Progenitor cell of endocrine pancreas (in vitro differentiated cells): ENCODE measurements at regions not wholly inside any gene's neighbourhood (a gene's known extent, or its start where the extent isn't known, plus 50 kb on each side); places are given as distances from the start of the nearest gene placed in this dataset.

ENCODE experiments used
- DNase-seq: peaks from one replicate; pipeline ENCODE4 v3.0.0; 2021; ENCODE audit warnings: low spot score; ENCODE audit not compliant: unreplicated experiment
- H3K27ac Mint-ChIP-seq: 2 replicates; pipeline ENCODE4 v1.8.0; 2021; ENCODE audit warnings: mild to moderate bottlenecking, moderate library complexity, mixed read lengths
- H3K27me3 Mint-ChIP-seq: 2 replicates; pipeline ENCODE4 v1.8.0; 2021; ENCODE audit warnings: mixed read lengths
- H3K36me3 Mint-ChIP-seq: 2 replicates; pipeline ENCODE4 v1.8.0; 2022; ENCODE audit warnings: mixed read lengths; ENCODE audit not compliant: insufficient read depth
- H3K4me1 Mint-ChIP-seq: 2 replicates; pipeline ENCODE4 v1.8.0; 2021; ENCODE audit warnings: low read depth, mixed read lengths
- H3K4me3 Mint-ChIP-seq: 2 replicates; pipeline ENCODE4 v1.8.0; 2021; ENCODE audit warnings: low read depth, mild to moderate bottlenecking, moderate library complexity, mixed read lengths
- H3K9me3 Mint-ChIP-seq: 2 replicates; pipeline ENCODE4 v1.8.0; 2021; ENCODE audit warnings: low read depth, mixed read lengths
- CTCF ChIP-seq: fragments of 200-600 bp; sonication (generic); IDR thresholded peaks from one replicate; pipeline ENCODE4 v1.5.0; 2021; ENCODE audit warnings: antibody characterized with exemption, mild to moderate bottlenecking; ENCODE audit not compliant: unreplicated experiment

- no peak overlapping the region for H3K4me3 Mint-ChIP-seq
- no peaks in the 10 kb centered on the region for H3K9me3 Mint-ChIP-seq
- DNase-seq = no peak
- no peaks in the 10 kb centered on the region for H3K4me1 Mint-ChIP-seq
- H3K36me3 Mint-ChIP-seq = no peaks in the 10 kb centered on the region
- no peak for TF ChIP-seq CTCF
- H3K27ac Mint-ChIP-seq = no peak overlapping the region
- no peaks in the 10 kb centered on the region for H3K27me3 Mint-ChIP-seq
These were observed 100.1 kb downstream of the DUSP10 start for GRCh38 chr1:221641811-221642210.

DNA sequence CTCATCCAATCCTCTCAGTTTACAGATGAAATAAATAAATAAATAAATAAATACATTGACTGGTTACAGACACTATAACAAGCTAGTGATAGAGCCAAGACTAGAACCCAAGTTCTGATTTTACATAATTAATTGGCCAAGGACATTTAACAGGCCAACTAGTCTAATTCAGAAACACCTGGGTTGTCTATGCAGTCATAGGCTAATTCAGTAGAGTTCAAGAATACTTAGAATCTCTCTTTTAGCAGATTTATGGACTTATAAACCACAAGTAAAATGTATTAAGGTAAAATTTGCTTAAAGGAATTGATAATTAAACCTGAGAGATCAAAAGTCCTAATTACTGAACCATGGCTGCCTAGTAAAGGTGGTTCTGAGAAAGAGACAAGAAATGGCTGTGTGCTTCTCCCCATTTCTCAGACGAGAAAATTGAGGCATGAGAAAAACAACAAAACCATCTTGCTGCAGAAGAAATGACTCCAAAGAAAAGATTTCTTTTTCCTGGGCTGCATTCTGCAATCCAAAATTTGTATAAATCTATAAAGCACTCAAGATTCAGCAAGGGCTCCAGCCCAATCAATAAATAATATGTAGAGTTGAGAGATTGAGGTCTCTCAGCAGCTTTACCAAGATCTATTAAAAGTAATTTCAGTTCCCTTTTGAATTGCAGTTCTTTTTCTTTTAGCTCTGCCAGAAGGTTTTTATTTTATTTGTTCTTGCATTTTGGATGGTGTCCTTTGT is 98.3 kb downstream of the DUSP10 start:
- H3K4me3 Mint-ChIP-seq = no peak overlapping the region
- H3K4me1 Mint-ChIP-seq = no peaks in the 10 kb centered on the region
- no peak overlapping the region for H3K27ac Mint-ChIP-seq
- no peaks in the 10 kb centered on the region for H3K9me3 Mint-ChIP-seq
- TF ChIP-seq CTCF = no peak
- no peaks in the 10 kb centered on the region for H3K27me3 Mint-ChIP-seq
- H3K36me3 Mint-ChIP-seq = no peaks in the 10 kb centered on the region
- no peak for DNase-seq

DNA sequence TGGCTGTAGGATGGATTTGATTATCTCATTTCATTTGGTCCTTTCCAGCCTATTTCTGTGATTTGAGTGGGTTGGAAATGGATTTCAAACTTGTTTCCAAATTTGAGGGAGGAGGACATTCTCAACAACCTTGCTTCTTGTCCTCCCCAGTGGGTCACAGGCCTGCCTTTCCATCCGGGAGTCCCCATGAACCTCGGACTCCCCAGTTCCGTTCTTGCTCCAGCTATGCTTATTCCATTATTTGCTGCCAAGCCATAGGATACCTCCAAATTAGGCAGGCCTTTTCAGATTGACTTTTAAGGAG is 97.8 kb downstream of the DUSP10 start:
- no peak for DNase-seq
- no peaks in the 10 kb centered on the region for H3K9me3 Mint-ChIP-seq
- no peak overlapping the region for H3K4me3 Mint-ChIP-seq
- no peak for TF ChIP-seq CTCF
- no peaks in the 10 kb centered on the region for H3K4me1 Mint-ChIP-seq
- H3K36me3 Mint-ChIP-seq = no peaks in the 10 kb centered on the region
- no peaks in the 10 kb centered on the region for H3K27me3 Mint-ChIP-seq
- no peak overlapping the region for H3K27ac Mint-ChIP-seq

DNA sequence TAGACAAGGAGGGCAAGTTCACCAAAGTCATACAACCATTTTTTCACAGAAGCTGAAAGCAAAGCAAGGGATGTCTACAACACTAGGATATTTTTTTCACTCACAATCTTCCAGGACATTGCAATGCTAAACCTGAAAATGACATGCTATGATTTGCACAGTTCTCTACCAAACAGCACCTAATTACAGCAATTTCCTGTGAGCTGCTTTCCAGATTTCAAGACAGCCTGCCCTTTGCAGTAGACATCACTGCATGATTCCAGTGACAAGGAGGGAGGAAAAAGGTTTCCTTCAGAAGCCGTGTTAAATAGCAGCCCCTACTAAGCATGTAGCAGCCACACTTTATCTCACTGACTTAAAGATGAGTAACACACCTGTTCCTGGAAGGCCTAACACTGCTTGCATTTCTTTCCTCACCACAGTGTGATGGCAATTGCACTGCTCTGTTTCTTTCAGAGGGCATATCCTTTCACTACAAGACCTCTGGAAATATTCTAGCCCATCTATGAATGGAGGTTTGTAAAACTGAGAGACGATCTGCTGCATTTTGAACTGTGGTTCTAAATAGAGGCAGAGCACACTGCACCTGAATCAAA is 97.1 kb downstream of the DUSP10 start:
- H3K9me3 Mint-ChIP-seq = no peaks in the 10 kb centered on the region
- H3K36me3 Mint-ChIP-seq = no peaks in the 10 kb centered on the region
- no peaks in the 10 kb centered on the region for H3K27me3 Mint-ChIP-seq
- no peaks in the 10 kb centered on the region for H3K4me1 Mint-ChIP-seq
- no peak overlapping the region for H3K4me3 Mint-ChIP-seq
- TF ChIP-seq CTCF = no peak
- H3K27ac Mint-ChIP-seq = no peak overlapping the region
- no peak for DNase-seq

- Mint-ChIP-seq H3K4me3 (no peak overlapping the region), H3K27me3 (no peaks in the 10 kb centered on the region), H3K36me3 (no peaks in the 10 kb centered on the region), H3K9me3 (no peaks in the 10 kb centered on the region), H3K27ac (no peak overlapping the region), H3K4me1 (no peaks in the 10 kb centered on the region)
- no peak for DNase-seq
- TF ChIP-seq CTCF = no peak
These were observed 93.7 kb downstream of the DUSP10 start for GRCh38 chr1:221648201-221648600.
